H1 (cell line): ENCODE measurements at regions not wholly inside any gene's neighbourhood (a gene's known extent, or its start where the extent isn't known, plus 50 kb on each side); places are given as distances from the start of the nearest gene placed in this dataset.

Source experiments
- CTCF ChIA-PET: fragments of 300-600 bp; sonication (Branson Sonifier 250); formaldehyde crosslinking; loops from one replicate; lab custom pipeline; 2021; ENCODE audit not compliant: partially characterized antibody; lab: Charles Lee
- POLR2A ChIA-PET: fragments of 300-600 bp; sonication (Branson Sonifier 250); formaldehyde crosslinking; loops from one replicate; lab custom pipeline; 2021; ENCODE audit warnings: inconsistent platforms; ENCODE audit not compliant: partially characterized antibody; lab: Charles Lee
- DNase-seq, 2 experiments: peaks; one replicate each; pipeline versions ENCODE4 v3.0.0 to v3.0.0-alpha.2; 2010 to 2022; ENCODE audit warnings: low spot score in 2 of 2, low read depth in 1 of 2, mixed read lengths in 1 of 2
- FAIRE-seq: peaks from 2 replicates; lab custom pipeline; 2011; peaks lifted over from hg19 to GRCh38; lab: Jason Lieb, UNC
- H2AFZ ChIP-seq: 2 replicates; pipeline ENCODE4 v1.8.1; 2012; ENCODE audit warnings: low read length, inconsistent platforms
- H2AK5ac ChIP-seq: 2 replicates; pipeline ENCODE4 v1.6.1; 2013; ENCODE audit warnings: low read depth, low read length
- H2BK120ac ChIP-seq: replicated peaks from 2 replicates; pipeline ENCODE3; 2013; ENCODE audit warnings: low read depth, low read length, inconsistent platforms
- H2BK12ac ChIP-seq: 2 replicates; pipeline ENCODE4 v1.6.1; 2013; ENCODE audit warnings: low read depth, low read length
- H2BK15ac ChIP-seq: 2 replicates; pipeline ENCODE4 v1.6.1; 2013; ENCODE audit warnings: low read length
- H2BK20ac ChIP-seq: 2 replicates; pipeline ENCODE4 v1.6.1; 2013; ENCODE audit warnings: low read length
- H2BK5ac ChIP-seq: 2 replicates; pipeline ENCODE4 v1.6.1; 2013; ENCODE audit warnings: low read depth, low read length
- H3K14ac ChIP-seq: 2 replicates; pipeline ENCODE4 v1.6.1; 2013; ENCODE audit warnings: inconsistent platforms; ENCODE audit not compliant: insufficient read length
- H3K18ac ChIP-seq: 2 replicates; pipeline ENCODE4 v1.6.1; 2013; ENCODE audit warnings: low read length; ENCODE audit errors: extremely low read depth
- H3K23ac ChIP-seq: 2 replicates; pipeline ENCODE4 v1.6.1; 2013; ENCODE audit warnings: inconsistent platforms; ENCODE audit not compliant: insufficient read length
- H3K23me2 ChIP-seq: 2 replicates; pipeline ENCODE4 v1.6.1; 2013; ENCODE audit warnings: low read depth, low read length
- H3K27ac ChIP-seq: 2 replicates; pipeline ENCODE4 v1.6.1; 2011; ENCODE audit warnings: low read depth, low read length, inconsistent platforms
- H3K27me3 ChIP-seq, 4 experiments: replicated peaks in 1 of 4; 1 replicate in 1 of 4; 2 replicates in 3 of 4; pipeline versions ENCODE4 v1.6.1 to v1.8.1; 2011 to 2013; ENCODE audit warnings: low read length in 3 of 4, mild to moderate bottlenecking in 3 of 4, inconsistent platforms in 2 of 4, mixed read lengths in 2 of 4, moderate library complexity in 1 of 4; ENCODE audit not compliant: control insufficient read depth in 3 of 4, insufficient read depth in 3 of 4; ENCODE audit errors: extremely low read depth in 1 of 4
- H3K36me3 ChIP-seq, 4 experiments: 2 replicates each; pipeline versions ENCODE4 v1.6.1 to v1.8.1; 2011 to 2013; ENCODE audit warnings: mild to moderate bottlenecking in 4 of 4, low read length in 3 of 4, moderate library complexity in 2 of 4, control low read depth in 1 of 4, inconsistent platforms in 1 of 4; ENCODE audit not compliant: insufficient read depth in 4 of 4, control insufficient read depth in 2 of 4
- H3K4ac ChIP-seq: replicated peaks from 2 replicates; pipeline ENCODE3; 2013; ENCODE audit warnings: low read length, low read depth, mixed read lengths, inconsistent platforms; ENCODE audit not compliant: insufficient read length
- H3K4me1 ChIP-seq, 4 experiments: replicated peaks in 1 of 4; 1 replicate in 1 of 4; 2 replicates in 3 of 4; pipeline versions ENCODE4 v1.6.1 to v1.8.1; 2011 to 2013; ENCODE audit warnings: low read length in 3 of 4, inconsistent platforms in 2 of 4, mixed read lengths in 1 of 4; ENCODE audit not compliant: insufficient read depth in 4 of 4, control insufficient read depth in 3 of 4
- H3K4me2 ChIP-seq, 2 experiments: 2 replicates each; pipeline versions ENCODE4 v1.6.1 to v1.8.1; 2011 to 2013; ENCODE audit warnings: low read depth in 2 of 2, low read length in 2 of 2, control low read depth in 1 of 2, inconsistent platforms in 1 of 2, mild to moderate bottlenecking in 1 of 2; ENCODE audit not compliant: insufficient read depth in 1 of 2
- H3K4me3 ChIP-seq, 4 experiments: fragments of 200-600, 300-600 bp in 1 of 4; sonication (generic), shearing (Covaris generic), sonication (Bioruptor Twin) in 1 of 4; 2 replicates each; pipeline versions ENCODE4 v1.5.1 to v1.8.1; 2011 to 2016; ENCODE audit warnings: low read length in 4 of 4, low read depth in 3 of 4, control low read depth in 2 of 4, inconsistent platforms in 2 of 4, mild to moderate bottlenecking in 2 of 4, mixed read lengths in 1 of 4, moderate library complexity in 1 of 4; ENCODE audit not compliant: insufficient read depth in 2 of 4; ENCODE audit errors: extremely low read depth in 1 of 4
- H3K56ac ChIP-seq: replicated peaks from 2 replicates; pipeline ENCODE3; 2013; ENCODE audit warnings: low read depth, mild to moderate bottlenecking, mixed read lengths, low read length, inconsistent platforms; ENCODE audit not compliant: insufficient read length
- H3K79me1 ChIP-seq: 2 replicates; pipeline ENCODE4 v1.6.1; 2013; ENCODE audit warnings: low read depth, low read length, control low read depth
- H3K79me2 ChIP-seq, 2 experiments: 2 replicates each; pipeline versions ENCODE4 v1.6.1 to v1.8.1; 2012 to 2013; ENCODE audit warnings: low read length in 2 of 2, mild to moderate bottlenecking in 2 of 2, inconsistent platforms in 1 of 2; ENCODE audit not compliant: insufficient read depth in 2 of 2, control insufficient read depth in 1 of 2
- H3K9ac ChIP-seq, 4 experiments: replicated peaks in 1 of 4; 1 replicate in 1 of 4; 2 replicates in 3 of 4; pipeline versions ENCODE4 v1.6.1 to v1.8.1; 2011 to 2013; ENCODE audit warnings: low read depth in 3 of 4, low read length in 3 of 4, control low read depth in 2 of 4, mild to moderate bottlenecking in 2 of 4, moderate library complexity in 2 of 4, inconsistent platforms in 1 of 4; ENCODE audit errors: extremely low read depth in 1 of 4
- H3K9me3 ChIP-seq, 2 experiments: 2 replicates each; pipeline versions ENCODE4 v1.6.1 to v1.8.1; 2012 to 2013; ENCODE audit warnings: mild to moderate bottlenecking in 2 of 2, moderate library complexity in 2 of 2, control low read depth in 1 of 2, inconsistent platforms in 1 of 2, low read depth in 1 of 2, low read length in 1 of 2, mixed read lengths in 1 of 2; ENCODE audit not compliant: insufficient read depth in 2 of 2
- H4K20me1 ChIP-seq, 2 experiments: replicated peaks in 1 of 2; 2 replicates each; pipeline versions ENCODE3 to v1.8.1; 2011 to 2013; ENCODE audit warnings: inconsistent platforms in 2 of 2, low read length in 2 of 2, mild to moderate bottlenecking in 1 of 2; ENCODE audit not compliant: insufficient read depth in 2 of 2, control insufficient read depth in 1 of 2
- H4K5ac ChIP-seq: 2 replicates; pipeline ENCODE4 v1.6.1; 2013; ENCODE audit warnings: low read length, low read depth, mixed read lengths, inconsistent platforms; ENCODE audit not compliant: insufficient read length
- H4K8ac ChIP-seq: 2 replicates; pipeline ENCODE4 v1.8.0; 2013; ENCODE audit warnings: mild to moderate bottlenecking, moderate library complexity, low read length, inconsistent platforms; ENCODE audit not compliant: insufficient read depth; ENCODE audit errors: extremely low read depth
- H4K91ac ChIP-seq: replicated peaks from 2 replicates; pipeline ENCODE3; 2013; ENCODE audit warnings: low read length, mixed read lengths, inconsistent platforms; ENCODE audit not compliant: insufficient read length
- ASH2L ChIP-seq: fragments of 200-600, 300-600 bp; sonication (generic); IDR thresholded peaks from one replicate; pipeline ENCODE4 v1.7.1; 2017; ENCODE audit warnings: low read length
- RAD21 ChIP-seq, 2 experiments: IDR thresholded peaks in 1 of 2; conservative IDR thresholded peaks in 1 of 2; 2 replicates each; pipeline ENCODE4 v1.6.1; 2011; ENCODE audit warnings: low read depth in 2 of 2, low read length in 2 of 2, improper control_type of control experiment in 1 of 2, inconsistent platforms in 1 of 2, mild to moderate bottlenecking in 1 of 2, moderate library complexity in 1 of 2
- USF2 ChIP-seq: IDR thresholded peaks from 2 replicates; pipeline ENCODE4 v1.6.1; 2011; ENCODE audit warnings: low read length, improper control_type of control experiment
- YY1 ChIP-seq: IDR thresholded peaks from 2 replicates; pipeline ENCODE4 v1.6.1; 2011; ENCODE audit warnings: low read depth, mild to moderate bottlenecking, low read length
- WGBS, 2 experiments: shearing (Covaris generic) in 1 of 2; methylation state at CpG; one replicate each; pipeline versions ENCODE4 v1.1.6 to v1.1.7; 2013 to 2015; ENCODE audit warnings: low lambda C conversion rate in 2 of 2, mixed read lengths in 2 of 2, inconsistent platforms in 1 of 2, low coverage in 1 of 2, missing lambda C conversion rate in 1 of 2; ENCODE audit not compliant: insufficient replicate concordance in 2 of 2, insufficient coverage in 1 of 2, insufficient read length in 1 of 2; ENCODE audit errors: extremely low coverage in 1 of 2, missing lambda C conversion rate in 1 of 2; 5-methylcytosine and 5-hydroxymethylcytosine counted together

GRCh38 chr4:18816228-18816895, 794.8 kb upstream of the LCORL start:
- H3K23me2 ChIP-seq, result no peaks in the 10 kb centered on the region
- no peak overlapping the region for H4K91ac ChIP-seq
- no peaks in the 10 kb centered on the region for H3K79me1 ChIP-seq
- H2AK5ac ChIP-seq, result no peak overlapping the region
- POLR2A ChIA-PET, result interaction anchor here (0.6 kb wide), 1 partner anchor 1488 kb away, joined by 3 read pairs; no protein-coding TSS in a partner anchor
- H4K20me1 ChIP-seq, result no peaks in the 10 kb centered on the region
- H3K79me2 ChIP-seq, result no peaks in the 10 kb centered on the region
- H3K14ac ChIP-seq, result no peak overlapping the region
- H3K27me3 ChIP-seq, result no peaks in the 10 kb centered on the region
- H3K4ac ChIP-seq, result no peak overlapping the region
- H3K23ac ChIP-seq, result no peak overlapping the region
- peaks cover 8 to 19% of the 10 kb centered on the region in 2 experiments for H3K9me3 ChIP-seq
- 94% methylated on average over 4 of the region's 4 CpGs; no CpG with 5 or more reads in 1 of the 2 experiments for WGBS, 2 experiments
- H2BK15ac ChIP-seq, result no peak overlapping the region
- no peak overlapping the region for H3K4me2 ChIP-seq
- no peak overlapping the region for H4K5ac ChIP-seq
- CTCF ChIA-PET, result interaction anchor here (0.6 kb wide), 1 partner anchor 219 kb away, joined by 3 read pairs; no protein-coding TSS in a partner anchor
- H3K4me1 ChIP-seq, result no peaks in the 10 kb centered on the region
- H3K9ac ChIP-seq, result no peak overlapping the region
- H3K36me3 ChIP-seq, result peaks cover 0 to 5% (median 0%) of the 10 kb centered on the region in 4 experiments; a peak in 1 of 8 replicates
- FAIRE-seq, result no peak
- no peak overlapping the region for H3K18ac ChIP-seq
- H3K4me3 ChIP-seq, result peak overlapping the region in 1 of 4 experiments; percentile 14; a peak in 1 of 8 replicates
- H2BK12ac ChIP-seq, result no peak overlapping the region
- H2BK120ac ChIP-seq, result no peak overlapping the region
- no peak overlapping the region for H4K8ac ChIP-seq
- H2BK20ac ChIP-seq, result no peak overlapping the region
- no peak overlapping the region for H3K27ac ChIP-seq
- no peak overlapping the region for H2AFZ ChIP-seq
- H3K56ac ChIP-seq, result no peak overlapping the region
- H2BK5ac ChIP-seq, result no peak overlapping the region
- no peak for DNase-seq
- no peak for TF ChIP-seq ASH2L
- TF ChIP-seq YY1, result no peak
- no peak for TF ChIP-seq USF2
- TF ChIP-seq RAD21 (IDR thresholded peaks at IDR 0.05 in 1 of 2, conservative IDR thresholded peaks at IDR 0.05 in 1 of 2; ENCODE audit: low read depth in 2 of 2, low read length in 2 of 2), result no peak
